ENCODE measurements at regions not wholly inside any gene's neighbourhood (a gene's known extent, or its start where the extent isn't known, plus 50 kb on each side); places are given as distances from the start of the nearest gene placed in this dataset.

DNA sequence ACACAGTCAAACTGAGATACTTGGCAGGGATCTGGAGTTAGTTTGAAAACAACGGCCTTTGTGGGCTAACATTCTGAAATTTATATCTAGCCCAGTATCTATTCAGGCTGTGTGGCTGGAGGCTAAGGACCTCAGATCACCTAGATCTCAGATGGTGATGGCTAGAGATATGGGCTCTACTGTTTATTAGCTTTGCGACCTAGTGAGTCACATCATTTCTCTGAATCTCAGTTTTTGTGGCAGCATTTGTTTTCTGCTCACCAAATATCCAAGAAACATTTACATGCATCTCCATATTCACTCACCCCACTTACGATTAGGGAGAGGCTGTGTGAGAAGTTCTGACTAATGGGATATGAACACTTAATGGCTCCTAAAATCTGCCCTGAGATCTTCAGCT lies 503.9 kb downstream of the KIF20B start:
- TF ChIP-seq POLR2A (IDR thresholded peaks at IDR 0.05): no peak
- TF ChIP-seq, protein P1, sequence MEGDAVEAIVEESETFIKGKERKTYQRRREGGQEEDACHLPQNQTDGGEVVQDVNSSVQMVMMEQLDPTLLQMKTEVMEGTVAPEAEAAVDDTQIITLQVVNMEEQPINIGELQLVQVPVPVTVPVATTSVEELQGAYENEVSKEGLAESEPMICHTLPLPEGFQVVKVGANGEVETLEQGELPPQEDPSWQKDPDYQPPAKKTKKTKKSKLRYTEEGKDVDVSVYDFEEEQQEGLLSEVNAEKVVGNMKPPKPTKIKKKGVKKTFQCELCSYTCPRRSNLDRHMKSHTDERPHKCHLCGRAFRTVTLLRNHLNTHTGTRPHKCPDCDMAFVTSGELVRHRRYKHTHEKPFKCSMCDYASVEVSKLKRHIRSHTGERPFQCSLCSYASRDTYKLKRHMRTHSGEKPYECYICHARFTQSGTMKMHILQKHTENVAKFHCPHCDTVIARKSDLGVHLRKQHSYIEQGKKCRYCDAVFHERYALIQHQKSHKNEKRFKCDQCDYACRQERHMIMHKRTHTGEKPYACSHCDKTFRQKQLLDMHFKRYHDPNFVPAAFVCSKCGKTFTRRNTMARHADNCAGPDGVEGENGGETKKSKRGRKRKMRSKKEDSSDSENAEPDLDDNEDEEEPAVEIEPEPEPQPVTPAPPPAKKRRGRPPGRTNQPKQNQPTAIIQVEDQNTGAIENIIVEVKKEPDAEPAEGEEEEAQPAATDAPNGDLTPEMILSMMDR (IDR thresholded peaks at IDR 0.05): no peak
- no peak for TF ChIP-seq EP300 (IDR thresholded peaks at IDR 0.05)
- TF ChIP-seq POLR2AphosphoS5 (IDR thresholded peaks at IDR 0.05): no peak
- Histone ChIP-seq H3K4me1 (no peaks in the 10 kb centered on the region), H3K27me3 (no peaks in the 10 kb centered on the region), H3K9me3 (no peaks in the 10 kb centered on the region), H3K36me3 (no peaks in the 10 kb centered on the region), H3K27ac (no peak overlapping the region), H3K4me3 (no peak overlapping the region)
- DNase-seq: no peak
- WGBS, 5 donors: 80 to 86% (median 84%) methylated on average over 3 of the region's 3 CpGs
- intact Hi-C loops (cut with DNase I; ENCODE audit: low total_unique reads): no loop called here

GRCh38 chr10:90213346-90213745 lies 512.0 kb downstream of the KIF20B start:
- no peak overlapping the region for H3K4me3 ChIP-seq
- WGBS, 5 donors: 71 to 87% (median 80%) methylated on average over 2 of the region's 2 CpGs
- H3K36me3 ChIP-seq: no peaks in the 10 kb centered on the region
- H3K27me3 ChIP-seq: no peaks in the 10 kb centered on the region
- no peaks in the 10 kb centered on the region for H3K4me1 ChIP-seq
- intact Hi-C loops (cut with DNase I; ENCODE audit: low total_unique reads): no loop called here
- H3K27ac ChIP-seq: no peak overlapping the region
- H3K9me3 ChIP-seq: no peaks in the 10 kb centered on the region
- TF ChIP-seq EP300 (IDR thresholded peaks at IDR 0.05) (no peak), POLR2A (IDR thresholded peaks at IDR 0.05) (no peak), POLR2AphosphoS5 (IDR thresholded peaks at IDR 0.05) (no peak)
- TF ChIP-seq, protein P1 (IDR thresholded peaks at IDR 0.05): no peak
- no peak for DNase-seq

DNA sequence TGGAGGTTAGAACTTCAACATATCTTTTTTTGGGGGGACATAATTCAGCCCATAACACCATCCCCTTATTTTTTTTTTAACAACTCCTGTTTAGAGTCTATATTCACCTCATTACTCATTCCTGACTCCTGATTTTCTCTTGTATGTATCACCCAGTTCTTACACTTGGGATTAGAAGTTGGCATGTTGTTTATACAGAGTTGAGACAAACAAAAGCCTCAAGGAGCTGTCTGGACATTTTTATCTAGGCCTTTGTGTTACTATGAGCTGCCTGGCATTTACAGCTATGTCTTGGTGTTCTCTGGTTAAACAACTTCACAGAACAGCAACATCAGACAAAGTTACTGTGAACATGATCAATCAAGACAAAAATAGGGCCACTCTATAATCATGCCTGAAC lies 517.5 kb downstream of the KIF20B start:
- Histone ChIP-seq H3K27me3 (no peaks in the 10 kb centered on the region), H3K27ac (no peak overlapping the region), H3K4me3 (no peak overlapping the region), H3K36me3 (no peaks in the 10 kb centered on the region), H3K9me3 (no peaks in the 10 kb centered on the region), H3K4me1 (no peaks in the 10 kb centered on the region)
- TF ChIP-seq, protein P1 (IDR thresholded peaks at IDR 0.05): no peak
- no peak for TF ChIP-seq POLR2A (IDR thresholded peaks at IDR 0.05)
- no peak for TF ChIP-seq EP300 (IDR thresholded peaks at IDR 0.05)
- no peak for TF ChIP-seq POLR2AphosphoS5 (IDR thresholded peaks at IDR 0.05)
- peak in 1 of 2 donors; percentile 12 for DNase-seq
- intact Hi-C loops (cut with DNase I; ENCODE audit: low total_unique reads): no loop called here

- Histone ChIP-seq H3K4me3 (no peak overlapping the region), H3K9me3 (no peaks in the 10 kb centered on the region), H3K4me1 (no peaks in the 10 kb centered on the region), H3K27me3 (no peaks in the 10 kb centered on the region), H3K36me3 (no peaks in the 10 kb centered on the region), H3K27ac (no peak overlapping the region)
- peak in 1 of 2 donors; percentile 53 for DNase-seq
- TF ChIP-seq, protein P1 (IDR thresholded peaks at IDR 0.05): no peak
- TF ChIP-seq POLR2AphosphoS5 (IDR thresholded peaks at IDR 0.05): no peak
- TF ChIP-seq POLR2A (IDR thresholded peaks at IDR 0.05): no peak
- no peak for TF ChIP-seq EP300 (IDR thresholded peaks at IDR 0.05)
- intact Hi-C loops (cut with DNase I; ENCODE audit: low total_unique reads): no loop called here
- 29 to 56% (median 49%) methylated on average over 4 of the region's 4 CpGs for WGBS, 5 donors
Observed at GRCh38 chr10:90222372-90222771, 521.0 kb downstream of the KIF20B start.
